H1 (cell line): ENCODE measurements at regions not wholly inside any gene's neighbourhood (a gene's known extent, or its start where the extent isn't known, plus 50 kb on each side); places are given as distances from the start of the nearest gene placed in this dataset.

Source experiments
- CTCF ChIA-PET: fragments of 300-600 bp; sonication (Branson Sonifier 250); formaldehyde crosslinking; loops from one replicate; lab custom pipeline; 2021; ENCODE audit not compliant: partially characterized antibody; lab: Charles Lee
- POLR2A ChIA-PET: fragments of 300-600 bp; sonication (Branson Sonifier 250); formaldehyde crosslinking; loops from one replicate; lab custom pipeline; 2021; ENCODE audit warnings: inconsistent platforms; ENCODE audit not compliant: partially characterized antibody; lab: Charles Lee
- DNase-seq, 2 experiments: peaks; one replicate each; pipeline versions ENCODE4 v3.0.0 to v3.0.0-alpha.2; 2010 to 2022; ENCODE audit warnings: low spot score in 2 of 2, low read depth in 1 of 2, mixed read lengths in 1 of 2
- FAIRE-seq: peaks from 2 replicates; lab custom pipeline; 2011; peaks lifted over from hg19 to GRCh38; lab: Jason Lieb, UNC
- H2AFZ ChIP-seq: 2 replicates; pipeline ENCODE4 v1.8.1; 2012; ENCODE audit warnings: low read length, inconsistent platforms
- H2AK5ac ChIP-seq: 2 replicates; pipeline ENCODE4 v1.6.1; 2013; ENCODE audit warnings: low read depth, low read length
- H2BK120ac ChIP-seq: replicated peaks from 2 replicates; pipeline ENCODE3; 2013; ENCODE audit warnings: low read depth, low read length, inconsistent platforms
- H2BK12ac ChIP-seq: 2 replicates; pipeline ENCODE4 v1.6.1; 2013; ENCODE audit warnings: low read depth, low read length
- H2BK15ac ChIP-seq: 2 replicates; pipeline ENCODE4 v1.6.1; 2013; ENCODE audit warnings: low read length
- H2BK20ac ChIP-seq: 2 replicates; pipeline ENCODE4 v1.6.1; 2013; ENCODE audit warnings: low read length
- H2BK5ac ChIP-seq: 2 replicates; pipeline ENCODE4 v1.6.1; 2013; ENCODE audit warnings: low read depth, low read length
- H3K14ac ChIP-seq: 2 replicates; pipeline ENCODE4 v1.6.1; 2013; ENCODE audit warnings: inconsistent platforms; ENCODE audit not compliant: insufficient read length
- H3K18ac ChIP-seq: 2 replicates; pipeline ENCODE4 v1.6.1; 2013; ENCODE audit warnings: low read length; ENCODE audit errors: extremely low read depth
- H3K23ac ChIP-seq: 2 replicates; pipeline ENCODE4 v1.6.1; 2013; ENCODE audit warnings: inconsistent platforms; ENCODE audit not compliant: insufficient read length
- H3K23me2 ChIP-seq: 2 replicates; pipeline ENCODE4 v1.6.1; 2013; ENCODE audit warnings: low read depth, low read length
- H3K27ac ChIP-seq: 2 replicates; pipeline ENCODE4 v1.6.1; 2011; ENCODE audit warnings: low read depth, low read length, inconsistent platforms
- H3K27me3 ChIP-seq, 4 experiments: replicated peaks in 1 of 4; 1 replicate in 1 of 4; 2 replicates in 3 of 4; pipeline versions ENCODE4 v1.6.1 to v1.8.1; 2011 to 2013; ENCODE audit warnings: low read length in 3 of 4, mild to moderate bottlenecking in 3 of 4, inconsistent platforms in 2 of 4, mixed read lengths in 2 of 4, moderate library complexity in 1 of 4; ENCODE audit not compliant: control insufficient read depth in 3 of 4, insufficient read depth in 3 of 4; ENCODE audit errors: extremely low read depth in 1 of 4
- H3K36me3 ChIP-seq, 4 experiments: 2 replicates each; pipeline versions ENCODE4 v1.6.1 to v1.8.1; 2011 to 2013; ENCODE audit warnings: mild to moderate bottlenecking in 4 of 4, low read length in 3 of 4, moderate library complexity in 2 of 4, control low read depth in 1 of 4, inconsistent platforms in 1 of 4; ENCODE audit not compliant: insufficient read depth in 4 of 4, control insufficient read depth in 2 of 4
- H3K4ac ChIP-seq: replicated peaks from 2 replicates; pipeline ENCODE3; 2013; ENCODE audit warnings: low read length, low read depth, mixed read lengths, inconsistent platforms; ENCODE audit not compliant: insufficient read length
- H3K4me1 ChIP-seq, 4 experiments: replicated peaks in 1 of 4; 1 replicate in 1 of 4; 2 replicates in 3 of 4; pipeline versions ENCODE4 v1.6.1 to v1.8.1; 2011 to 2013; ENCODE audit warnings: low read length in 3 of 4, inconsistent platforms in 2 of 4, mixed read lengths in 1 of 4; ENCODE audit not compliant: insufficient read depth in 4 of 4, control insufficient read depth in 3 of 4
- H3K4me2 ChIP-seq, 2 experiments: 2 replicates each; pipeline versions ENCODE4 v1.6.1 to v1.8.1; 2011 to 2013; ENCODE audit warnings: low read depth in 2 of 2, low read length in 2 of 2, control low read depth in 1 of 2, inconsistent platforms in 1 of 2, mild to moderate bottlenecking in 1 of 2; ENCODE audit not compliant: insufficient read depth in 1 of 2
- H3K4me3 ChIP-seq, 4 experiments: fragments of 200-600, 300-600 bp in 1 of 4; sonication (generic), shearing (Covaris generic), sonication (Bioruptor Twin) in 1 of 4; 2 replicates each; pipeline versions ENCODE4 v1.5.1 to v1.8.1; 2011 to 2016; ENCODE audit warnings: low read length in 4 of 4, low read depth in 3 of 4, control low read depth in 2 of 4, inconsistent platforms in 2 of 4, mild to moderate bottlenecking in 2 of 4, mixed read lengths in 1 of 4, moderate library complexity in 1 of 4; ENCODE audit not compliant: insufficient read depth in 2 of 4; ENCODE audit errors: extremely low read depth in 1 of 4
- H3K56ac ChIP-seq: replicated peaks from 2 replicates; pipeline ENCODE3; 2013; ENCODE audit warnings: low read depth, mild to moderate bottlenecking, mixed read lengths, low read length, inconsistent platforms; ENCODE audit not compliant: insufficient read length
- H3K79me1 ChIP-seq: 2 replicates; pipeline ENCODE4 v1.6.1; 2013; ENCODE audit warnings: low read depth, low read length, control low read depth
- H3K79me2 ChIP-seq, 2 experiments: 2 replicates each; pipeline versions ENCODE4 v1.6.1 to v1.8.1; 2012 to 2013; ENCODE audit warnings: low read length in 2 of 2, mild to moderate bottlenecking in 2 of 2, inconsistent platforms in 1 of 2; ENCODE audit not compliant: insufficient read depth in 2 of 2, control insufficient read depth in 1 of 2
- H3K9ac ChIP-seq, 4 experiments: replicated peaks in 1 of 4; 1 replicate in 1 of 4; 2 replicates in 3 of 4; pipeline versions ENCODE4 v1.6.1 to v1.8.1; 2011 to 2013; ENCODE audit warnings: low read depth in 3 of 4, low read length in 3 of 4, control low read depth in 2 of 4, mild to moderate bottlenecking in 2 of 4, moderate library complexity in 2 of 4, inconsistent platforms in 1 of 4; ENCODE audit errors: extremely low read depth in 1 of 4
- H3K9me3 ChIP-seq, 2 experiments: 2 replicates each; pipeline versions ENCODE4 v1.6.1 to v1.8.1; 2012 to 2013; ENCODE audit warnings: mild to moderate bottlenecking in 2 of 2, moderate library complexity in 2 of 2, control low read depth in 1 of 2, inconsistent platforms in 1 of 2, low read depth in 1 of 2, low read length in 1 of 2, mixed read lengths in 1 of 2; ENCODE audit not compliant: insufficient read depth in 2 of 2
- H4K20me1 ChIP-seq, 2 experiments: replicated peaks in 1 of 2; 2 replicates each; pipeline versions ENCODE3 to v1.8.1; 2011 to 2013; ENCODE audit warnings: inconsistent platforms in 2 of 2, low read length in 2 of 2, mild to moderate bottlenecking in 1 of 2; ENCODE audit not compliant: insufficient read depth in 2 of 2, control insufficient read depth in 1 of 2
- H4K5ac ChIP-seq: 2 replicates; pipeline ENCODE4 v1.6.1; 2013; ENCODE audit warnings: low read length, low read depth, mixed read lengths, inconsistent platforms; ENCODE audit not compliant: insufficient read length
- H4K8ac ChIP-seq: 2 replicates; pipeline ENCODE4 v1.8.0; 2013; ENCODE audit warnings: mild to moderate bottlenecking, moderate library complexity, low read length, inconsistent platforms; ENCODE audit not compliant: insufficient read depth; ENCODE audit errors: extremely low read depth
- H4K91ac ChIP-seq: replicated peaks from 2 replicates; pipeline ENCODE3; 2013; ENCODE audit warnings: low read length, mixed read lengths, inconsistent platforms; ENCODE audit not compliant: insufficient read length
- ASH2L ChIP-seq: fragments of 200-600, 300-600 bp; sonication (generic); IDR thresholded peaks from one replicate; pipeline ENCODE4 v1.7.1; 2017; ENCODE audit warnings: low read length
- BRCA1 ChIP-seq: IDR thresholded peaks from 2 replicates; pipeline ENCODE4 v1.6.1; 2012; ENCODE audit warnings: low read depth, low read length, improper control_type of control experiment
- CBX5 ChIP-seq: fragments of 300-800, 300-1000 bp; sonication (generic); IDR thresholded peaks from 2 replicates; pipeline ENCODE4 v1.7.1; 2016; ENCODE audit warnings: antibody characterized with exemption, low read length, low read depth
- CEBPB ChIP-seq: IDR thresholded peaks from 2 replicates; pipeline ENCODE4 v1.6.1; 2012; ENCODE audit warnings: low read depth, low read length
- CREB1 ChIP-seq: IDR thresholded peaks from 2 replicates; pipeline ENCODE4 v1.6.1; 2012; ENCODE audit warnings: inconsistent platforms
- EGR1 ChIP-seq: IDR thresholded peaks from 2 replicates; pipeline ENCODE4 v1.6.1; 2011; ENCODE audit warnings: low read depth, low read length, borderline replicate concordance
- RAD21 ChIP-seq, 2 experiments: IDR thresholded peaks in 1 of 2; conservative IDR thresholded peaks in 1 of 2; 2 replicates each; pipeline ENCODE4 v1.6.1; 2011; ENCODE audit warnings: low read depth in 2 of 2, low read length in 2 of 2, improper control_type of control experiment in 1 of 2, inconsistent platforms in 1 of 2, mild to moderate bottlenecking in 1 of 2, moderate library complexity in 1 of 2
- SIN3A ChIP-seq, 2 experiments: IDR thresholded peaks in 1 of 2; conservative IDR thresholded peaks in 1 of 2; 2 replicates each; pipeline ENCODE4 v1.6.1; 2011 to 2012; ENCODE audit warnings: low read length in 2 of 2, improper control_type of control experiment in 1 of 2, low read depth in 1 of 2, mild to moderate bottlenecking in 1 of 2
- SIRT6 ChIP-seq: IDR thresholded peaks from one replicate; pipeline ENCODE4 v1.7.1; 2012; ENCODE audit warnings: low read length, inconsistent platforms
- SIX5 ChIP-seq: IDR thresholded peaks from 2 replicates; pipeline ENCODE4 v1.6.1; 2011; ENCODE audit warnings: mild to moderate bottlenecking, low read depth, low read length
- SUZ12 ChIP-seq: fragments of 200-600 bp; sonication (generic); IDR thresholded peaks from 2 replicates; pipeline ENCODE4 v1.6.1; 2012; ENCODE audit warnings: mild to moderate bottlenecking, inconsistent platforms, low read length, moderate library complexity, mixed read lengths
- WGBS, 2 experiments: shearing (Covaris generic) in 1 of 2; methylation state at CpG; one replicate each; pipeline versions ENCODE4 v1.1.6 to v1.1.7; 2013 to 2015; ENCODE audit warnings: low lambda C conversion rate in 2 of 2, mixed read lengths in 2 of 2, inconsistent platforms in 1 of 2, low coverage in 1 of 2, missing lambda C conversion rate in 1 of 2; ENCODE audit not compliant: insufficient replicate concordance in 2 of 2, insufficient coverage in 1 of 2, insufficient read length in 1 of 2; ENCODE audit errors: extremely low coverage in 1 of 2, missing lambda C conversion rate in 1 of 2; 5-methylcytosine and 5-hydroxymethylcytosine counted together

- FAIRE-seq (no peak), DNase-seq (no peak)
- POLR2A ChIA-PET: no interaction called here
- H3K14ac ChIP-seq: no peak overlapping the region
- H3K27ac ChIP-seq: no peak overlapping the region
- no peaks in the 10 kb centered on the region for H3K79me1 ChIP-seq
- no peaks in the 10 kb centered on the region for H3K27me3 ChIP-seq
- TF ChIP-seq RAD21 (IDR thresholded peaks at IDR 0.05 in 1 of 2, conservative IDR thresholded peaks at IDR 0.05 in 1 of 2; ENCODE audit: low read depth in 2 of 2, low read length in 2 of 2) (no peak), BRCA1 (no peak), SIX5 (no peak), CREB1 (no peak), SIN3A (conservative IDR thresholded peaks at IDR 0.05 in 1 of 2, IDR thresholded peaks at IDR 0.05 in 1 of 2; ENCODE audit: low read depth in 1 of 2, low read length in 2 of 2) (no peak), CEBPB (no peak), CBX5 (no peak), SIRT6 (no peak), EGR1 (no peak), ASH2L (no peak), SUZ12 (no peak)
- no peaks in the 10 kb centered on the region for H3K23me2 ChIP-seq
- H3K18ac ChIP-seq: no peak overlapping the region
- CTCF ChIA-PET: interaction anchor here (0.9 to 1.5 kb wide), 4 partner anchors 9 to 355 kb away, joined by 3 to 5 read pairs (median 4); no protein-coding TSS in a partner anchor
- WGBS, 2 experiments: 80% methylated on average over 3 of the region's 3 CpGs; no CpG with 5 or more reads in 1 of the 2 experiments
- H2BK20ac ChIP-seq: no peak overlapping the region
- no peak overlapping the region for H4K91ac ChIP-seq
- H3K23ac ChIP-seq: no peak overlapping the region
- H3K4me3 ChIP-seq: no peak overlapping the region
- H3K9me3 ChIP-seq: no peaks in the 10 kb centered on the region
- no peak overlapping the region for H2BK12ac ChIP-seq
- H3K56ac ChIP-seq: no peak overlapping the region
- H3K79me2 ChIP-seq: no peaks in the 10 kb centered on the region
- H3K4me2 ChIP-seq: no peak overlapping the region
- no peak overlapping the region for H4K8ac ChIP-seq
- H2BK15ac ChIP-seq: no peak overlapping the region
- H3K36me3 ChIP-seq: no peaks in the 10 kb centered on the region
- H4K5ac ChIP-seq: no peak overlapping the region
- no peak overlapping the region for H3K4ac ChIP-seq
- no peak overlapping the region for H2AFZ ChIP-seq
- H3K4me1 ChIP-seq: peaks cover 0 to 2% (median 0%) of the 10 kb centered on the region in 4 experiments; a peak in 1 of 7 replicates
- no peak overlapping the region for H3K9ac ChIP-seq
- H2AK5ac ChIP-seq: no peak overlapping the region
- H2BK120ac ChIP-seq: no peak overlapping the region
- H4K20me1 ChIP-seq: no peaks in the 10 kb centered on the region
- H2BK5ac ChIP-seq: no peak overlapping the region
Observed at GRCh38 chr5:36384845-36385244, 83.1 kb upstream of the RANBP3L start.
